GM13977 (cell line): ENCODE measurements at regions not wholly inside any gene's neighbourhood (a gene's known extent, or its start where the extent isn't known, plus 50 kb on each side); places are given as distances from the start of the nearest gene placed in this dataset.

Experiments used
- DNase-seq: peaks from one replicate; pipeline ENCODE4 v3.0.0; 2012; ENCODE audit warnings: low spot score
- CTCF ChIP-seq: IDR thresholded peaks from 2 replicates; pipeline ENCODE4 v1.5.1; 2012; ENCODE audit warnings: mild to moderate bottlenecking, control low read depth; ENCODE audit not compliant: insufficient read depth; ENCODE audit errors: extremely low read depth, missing control alignments
- in situ Hi-C: fragments of 300-500 bp; cut with MboI; formaldehyde crosslinking; loops from one replicate; pipeline ENCODE4 v1.12.0; 2022; ENCODE audit warnings: low sequenced_read_pairs, low pct_unique_long_range_greater_than_20kb, mixed read lengths, inconsistent platforms; ENCODE audit not compliant: unreplicated experiment

DNA sequence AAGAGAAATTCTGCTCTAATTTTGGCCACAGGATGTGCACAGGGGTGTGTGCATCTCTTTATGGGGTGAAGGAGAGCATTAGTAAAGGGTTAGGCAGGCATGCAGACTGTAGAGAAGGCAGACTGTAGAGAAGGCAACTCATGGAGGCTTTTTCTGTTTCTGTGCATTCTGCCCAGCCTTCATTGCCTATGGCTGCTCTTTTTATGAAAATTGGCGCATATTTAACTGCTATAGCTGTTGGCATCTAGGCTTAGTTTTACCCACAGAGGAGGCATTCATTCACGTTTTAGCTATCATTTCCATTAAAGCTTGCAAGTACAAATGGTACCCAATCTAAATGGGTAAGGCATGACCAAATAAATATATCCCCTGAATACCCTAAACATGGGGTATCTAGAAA is 286.8 kb upstream of the ID4 start:
- no peak for DNase-seq
- in situ Hi-C loops: no loop called here
- no peak for TF ChIP-seq CTCF

DNA sequence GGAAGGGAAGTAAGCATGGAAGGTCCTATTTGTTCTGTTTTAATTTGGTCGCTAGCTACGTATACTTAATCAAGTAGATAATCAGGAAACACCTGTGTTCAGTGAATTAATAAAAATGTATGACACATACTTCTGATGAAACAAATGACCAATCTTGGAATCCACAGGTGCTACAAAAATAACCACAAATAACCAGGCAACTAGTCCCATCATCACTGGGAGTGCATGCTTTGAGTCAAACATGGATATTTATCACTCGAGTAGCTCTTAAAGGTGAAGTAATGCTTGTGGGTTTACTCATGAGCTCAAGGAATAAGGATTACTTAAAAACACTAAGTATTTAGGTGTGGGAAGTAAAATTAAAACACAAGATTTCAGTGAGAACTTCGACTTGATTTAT is 285.6 kb upstream of the ID4 start:
- no peak for TF ChIP-seq CTCF
- DNase-seq: no peak
- in situ Hi-C loops: no loop called here

DNA sequence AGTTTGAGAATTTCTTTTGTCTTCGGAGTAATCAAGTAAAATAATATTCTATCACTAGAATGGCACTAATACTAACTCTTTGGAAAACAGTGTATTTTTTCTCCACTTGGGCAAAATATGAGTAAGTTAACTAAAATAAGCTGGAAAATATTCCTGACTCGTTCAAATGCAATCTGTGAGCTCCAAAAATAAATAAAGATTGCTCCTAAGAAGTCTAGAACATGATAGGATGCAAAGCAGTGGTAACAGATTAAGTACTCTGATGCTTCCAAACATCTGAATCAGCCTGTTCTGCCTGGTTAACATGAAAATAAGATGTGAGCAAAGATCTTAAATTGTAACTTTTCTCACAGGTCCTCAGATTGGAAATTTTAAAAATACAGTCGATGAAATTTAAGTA is 285.1 kb upstream of the ID4 start:
- in situ Hi-C loops: no loop called here
- no peak for DNase-seq
- no peak for TF ChIP-seq CTCF

DNA sequence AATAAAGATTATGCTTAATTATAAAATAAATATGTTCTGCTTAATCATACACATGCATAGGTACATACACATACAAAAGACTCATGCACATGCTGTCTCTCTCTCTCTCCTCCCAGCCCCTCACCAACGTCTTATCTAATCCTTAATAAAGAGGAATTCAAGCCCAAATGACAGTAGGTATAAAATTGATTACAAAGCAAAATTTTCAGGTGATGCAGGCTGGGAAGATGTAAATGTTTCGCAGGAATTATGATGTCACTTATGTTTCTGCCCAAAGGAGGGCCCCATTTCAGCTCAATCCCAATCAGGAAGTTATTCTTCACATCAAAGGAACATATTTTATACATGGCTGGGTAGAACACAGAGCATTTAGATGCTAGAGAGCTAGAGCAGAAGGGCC is 284.6 kb upstream of the ID4 start:
- TF ChIP-seq CTCF: no peak
- in situ Hi-C loops: no loop called here
- no peak for DNase-seq

DNA sequence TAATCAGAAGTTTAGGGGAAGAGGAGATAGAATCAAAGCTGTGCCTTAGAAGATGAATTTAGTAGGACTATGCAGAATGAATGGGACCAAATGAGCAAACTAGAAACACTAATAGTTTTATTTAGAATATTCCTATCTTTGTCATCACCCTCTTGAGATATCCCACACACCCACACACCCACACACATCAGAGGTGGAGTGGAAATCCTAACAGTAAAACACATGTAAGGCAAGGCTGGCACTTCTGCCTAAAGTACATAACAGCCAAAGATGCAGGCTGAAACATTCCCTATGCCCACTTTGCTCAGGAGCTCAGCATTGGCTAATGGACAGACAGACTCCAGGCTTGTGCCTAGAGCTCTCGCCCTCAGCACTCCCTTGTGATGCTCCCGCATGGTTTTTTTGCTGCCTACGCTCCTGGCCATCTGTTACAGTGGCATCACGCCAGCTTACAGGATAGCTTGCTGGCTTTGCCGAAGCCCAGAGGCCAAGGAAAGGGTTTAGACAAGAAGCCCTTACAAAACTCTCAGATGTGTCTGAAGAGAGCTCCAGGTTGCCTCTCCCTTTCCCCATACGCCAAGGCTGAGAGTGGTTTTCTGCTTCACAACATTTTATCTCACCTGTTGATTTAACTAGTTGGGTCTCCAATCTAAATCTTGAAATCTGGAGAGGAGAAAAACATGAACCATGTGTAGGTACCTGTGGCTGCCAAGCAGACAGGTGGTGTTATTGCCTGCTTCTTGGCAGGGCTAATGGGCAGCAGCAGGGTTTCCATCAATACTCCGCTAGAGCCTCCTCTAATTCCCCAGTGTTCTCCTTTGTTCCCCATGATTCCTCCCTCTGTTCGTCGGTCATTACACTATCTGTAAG is 282.6 kb upstream of the ID4 start:
- in situ Hi-C loops: no loop called here
- DNase-seq: no peak
- no peak for TF ChIP-seq CTCF

DNA sequence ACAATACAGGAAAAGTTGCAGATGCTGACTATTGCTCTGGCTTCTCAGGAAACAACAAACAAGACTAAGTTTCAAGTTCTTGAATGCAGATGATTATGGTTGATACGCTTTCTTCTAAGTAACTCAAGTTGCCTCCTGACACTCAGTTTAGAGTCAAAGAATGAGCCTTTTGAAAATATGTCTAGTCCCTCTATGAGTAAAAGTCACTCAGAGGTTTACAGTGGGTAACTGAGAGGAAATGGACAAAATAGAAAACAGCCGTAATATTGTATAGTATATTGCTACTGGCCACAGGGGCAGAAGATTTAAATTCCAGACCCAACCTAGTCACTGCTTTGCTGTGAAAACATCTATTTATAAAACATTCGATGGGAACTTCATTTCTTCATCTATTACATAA is 280.0 kb upstream of the ID4 start:
- in situ Hi-C loops: no loop called here
- no peak for DNase-seq
- no peak for TF ChIP-seq CTCF
